ENCODE measurements at regions not wholly inside any gene's neighbourhood (a gene's known extent, or its start where the extent isn't known, plus 50 kb on each side); places are given as distances from the start of the nearest gene placed in this dataset.

- Histone ChIP-seq H4K91ac (ENCODE audit: insufficient read depth, low read depth, low read length) (no peak overlapping the region), H3K9ac (ENCODE audit: low read depth, low read length) (no peak overlapping the region), H3K18ac (ENCODE audit: low read depth, low read length) (no peak overlapping the region), H2BK120ac (ENCODE audit: low read depth, low read length) (no peak overlapping the region), H3K9me3 (ENCODE audit: control insufficient read depth, insufficient read depth, low read length) (peaks cover 37% of the 10 kb centered on the region), H3K14ac (replicated peaks; ENCODE audit: low read depth, low read length) (no peak overlapping the region), H2BK5ac (ENCODE audit: low read depth, low read length, poor library complexity, severe bottlenecking) (no peak overlapping the region), H3K27ac (ENCODE audit: insufficient read depth, low read length) (no peak overlapping the region), H3K23ac (ENCODE audit: low read depth, low read length) (no peak overlapping the region), H2BK20ac (ENCODE audit: low read depth, low read length) (no peak overlapping the region), H2AK9ac (replicated peaks; ENCODE audit: low read depth, low read length, poor library complexity) (no peak overlapping the region), H4K5ac (ENCODE audit: low read depth, low read length) (no peak overlapping the region), H3K79me1 (ENCODE audit: low read depth in 1 of 2, low read length in 2 of 2) (no peaks in the 10 kb centered on the region), H3K56ac (ENCODE audit: extremely low read depth, insufficient read depth, low read length) (no peak overlapping the region), H3K4me3 (ENCODE audit: insufficient read depth, low read depth, low read length) (no peak overlapping the region), H3K36me3 (ENCODE audit: control insufficient read depth, insufficient read depth, low read length) (no peaks in the 10 kb centered on the region), H4K8ac (ENCODE audit: low read depth in 2 of 2, low read length in 2 of 2) (no peak overlapping the region), H2BK15ac (ENCODE audit: low read depth, low read length) (no peak overlapping the region), H2AFZ (replicated peaks; ENCODE audit: low read length, poor library complexity) (no peak overlapping the region), H3K4me1 (ENCODE audit: control insufficient read depth, insufficient read depth, low read length) (no peaks in the 10 kb centered on the region), H4K20me1 (ENCODE audit: insufficient read depth, low read length) (no peaks in the 10 kb centered on the region), H3K9me1 (ENCODE audit: insufficient read depth, low read length) (no peaks in the 10 kb centered on the region), H3K4me2 (ENCODE audit: low read depth, low read length) (no peak overlapping the region), H3K27me3 (ENCODE audit: control insufficient read depth, insufficient read depth, low read length) (no peaks in the 10 kb centered on the region), H2AK5ac (ENCODE audit: low read depth, low read length) (no peak overlapping the region), H3K4ac (ENCODE audit: low read depth, low read length) (no peak overlapping the region)
- ChIA-PET CTCF (no interaction called here), POLR2A (ENCODE audit: unreplicated experiment) (no interaction called here)
- ATAC-seq (ENCODE audit: low read depth) = no peak
- intact Hi-C loops (cut with micrococcal nuclease) = no loop called here
- no TSS peak for BruUV-seq (replicated peaks)
- dilution Hi-C loops (cut with HindIII; ENCODE audit: low sequenced_read_pairs, unreplicated experiment) = no loop called here
- in situ Hi-C loops (cut with MboI; ENCODE audit: low sequenced_read_pairs) = no loop called here
- no peak for DNase-seq
- 51% methylated on average over 10 of the region's 20 CpGs; no CpG with 5 or more reads in 1 of the 2 experiments for WGBS, 2 experiments (ENCODE audit: extremely low coverage in 2 of 2, insufficient read length in 1 of 2)
- TF ChIP-seq FOS (IDR thresholded peaks at IDR 0.05; ENCODE audit: low read depth, low read length) (no peak), SMC3 (IDR thresholded peaks at IDR 0.05; ENCODE audit: low read depth, low read length) (no peak), RFX5 (IDR thresholded peaks at IDR 0.05; ENCODE audit: low read depth, low read length) (no peak), CHD1 (IDR thresholded peaks at IDR 0.05; ENCODE audit: low read depth, low read length) (no peak), RAD21 (IDR thresholded peaks at IDR 0.05; ENCODE audit: low read length) (no peak), ELK1 (IDR thresholded peaks at IDR 0.05; ENCODE audit: borderline replicate concordance, low read depth, low read length) (no peak), CTCF (conservative IDR thresholded peaks at IDR 0.05; ENCODE audit: low read depth, low read length) (no peak), USF2 (IDR thresholded peaks at IDR 0.05; ENCODE audit: low read depth, low read length) (no peak), BHLHE40 (IDR thresholded peaks at IDR 0.05; ENCODE audit: low read depth, low read length) (no peak), MAZ (IDR thresholded peaks at IDR 0.05; ENCODE audit: borderline replicate concordance, low read depth, low read length) (no peak)
These were observed 404.0 kb downstream of the SMOC2 start for GRCh38 chr6:168844821-168845609.
